H9 (cell line): ENCODE measurements at regions not wholly inside any gene's neighbourhood (a gene's known extent, or its start where the extent isn't known, plus 50 kb on each side); places are given as distances from the start of the nearest gene placed in this dataset.
A peak's percentile ranks its signal among the peaks of the same experiment; 100 is the strongest.

ENCODE experiments used
- DNase-seq: peaks from one replicate; pipeline ENCODE4 v3.0.0-alpha.2; 2017
- H2AFZ ChIP-seq: one replicate; pipeline ENCODE4 v1.6.1; 2013; ENCODE audit warnings: mild to moderate bottlenecking, low read length, control low read depth, moderate library complexity
- H2AK5ac ChIP-seq: 2 replicates; pipeline ENCODE4 v1.6.1; 2013; ENCODE audit warnings: low read length, control low read depth, mixed read lengths; ENCODE audit not compliant: insufficient read length
- H2BK120ac ChIP-seq: one replicate; pipeline ENCODE4 v1.6.1; 2013; ENCODE audit warnings: low read depth, mild to moderate bottlenecking, low read length, control low read depth, inconsistent platforms; ENCODE audit not compliant: poor library complexity, severe bottlenecking
- H2BK12ac ChIP-seq: 2 replicates; pipeline ENCODE4 v1.6.1; 2013; ENCODE audit warnings: low read length, control low read depth, mixed read lengths, low read depth; ENCODE audit not compliant: insufficient read length
- H2BK15ac ChIP-seq: 2 replicates; pipeline ENCODE4 v1.6.1; 2013; ENCODE audit warnings: low read depth, low read length, control low read depth
- H2BK20ac ChIP-seq: one replicate; pipeline ENCODE4 v1.6.1; 2013; ENCODE audit warnings: low read depth, mild to moderate bottlenecking, low read length, control low read depth, inconsistent platforms; ENCODE audit not compliant: poor library complexity, severe bottlenecking
- H2BK5ac ChIP-seq: 2 replicates; pipeline ENCODE4 v1.6.1; 2013; ENCODE audit warnings: low read length, control low read depth, mixed read lengths; ENCODE audit not compliant: insufficient read length
- H3K14ac ChIP-seq: 2 replicates; pipeline ENCODE4 v1.6.1; 2013; ENCODE audit warnings: low read length, control low read depth; ENCODE audit not compliant: insufficient read depth
- H3K18ac ChIP-seq: 2 replicates; pipeline ENCODE4 v1.6.1; 2013; ENCODE audit warnings: low read depth, mild to moderate bottlenecking, mixed read lengths, low read length, control low read depth; ENCODE audit not compliant: insufficient read length
- H3K23ac ChIP-seq: 2 replicates; pipeline ENCODE4 v1.6.1; 2013; ENCODE audit warnings: low read length, control low read depth, mixed read lengths, low read depth; ENCODE audit not compliant: insufficient read length
- H3K23me2 ChIP-seq: 2 replicates; pipeline ENCODE4 v1.6.1; 2013; ENCODE audit warnings: low read depth, mild to moderate bottlenecking, mixed read lengths, low read length, control low read depth; ENCODE audit not compliant: insufficient read length, poor library complexity, severe bottlenecking
- H3K27ac ChIP-seq: 2 replicates; pipeline ENCODE4 v1.5.1; 2013; ENCODE audit warnings: low read length, control low read depth, mixed read lengths, low read depth; ENCODE audit not compliant: insufficient read length
- H3K27me3 ChIP-seq: 2 replicates; pipeline ENCODE4 v1.6.1; 2013; ENCODE audit warnings: low read length, control low read depth, inconsistent platforms; ENCODE audit not compliant: insufficient read depth
- H3K4ac ChIP-seq: 2 replicates; pipeline ENCODE4 v1.6.1; 2013; ENCODE audit warnings: low read depth, mild to moderate bottlenecking, control low read depth, inconsistent platforms, low read length, moderate library complexity
- H3K4me1 ChIP-seq: 2 replicates; pipeline ENCODE4 v1.6.1; 2013; ENCODE audit warnings: low read length, control low read depth, inconsistent platforms; ENCODE audit not compliant: insufficient read depth
- H3K4me2 ChIP-seq: 2 replicates; pipeline ENCODE4 v1.6.1; 2013; ENCODE audit warnings: low read length, control low read depth, mixed read lengths; ENCODE audit not compliant: insufficient read length, insufficient read depth
- H3K56ac ChIP-seq: 2 replicates; pipeline ENCODE4 v1.6.1; 2013; ENCODE audit warnings: low read depth, mild to moderate bottlenecking, mixed read lengths, low read length, control low read depth; ENCODE audit not compliant: insufficient read length
- H3K79me1 ChIP-seq: 2 replicates; pipeline ENCODE4 v1.6.1; 2013; ENCODE audit warnings: low read depth, mild to moderate bottlenecking, moderate library complexity, low read length, control low read depth, inconsistent platforms; ENCODE audit not compliant: insufficient read depth, poor library complexity, severe bottlenecking
- H3K79me2 ChIP-seq: 2 replicates; pipeline ENCODE4 v1.6.1; 2013; ENCODE audit warnings: low read length, control low read depth, inconsistent platforms; ENCODE audit not compliant: insufficient read depth
- H3K9ac ChIP-seq: 2 replicates; pipeline ENCODE4 v1.6.1; 2013; ENCODE audit warnings: low read length, control low read depth, mixed read lengths; ENCODE audit not compliant: insufficient read length; ENCODE audit errors: extremely low read depth
- H3K9me3 ChIP-seq: one replicate; pipeline ENCODE4 v1.6.1; 2013; ENCODE audit warnings: low read depth, low read length, inconsistent platforms; ENCODE audit not compliant: control insufficient read depth
- H3T11ph ChIP-seq: one replicate; pipeline ENCODE4 v1.6.1; 2013; ENCODE audit warnings: mild to moderate bottlenecking, low read length, control low read depth, inconsistent platforms
- H4K20me1 ChIP-seq: one replicate; pipeline ENCODE4 v1.6.1; 2013; ENCODE audit not compliant: control insufficient read depth, insufficient read length, insufficient read depth
- H4K5ac ChIP-seq: 2 replicates; pipeline ENCODE4 v1.6.1; 2013; ENCODE audit warnings: low read depth, mild to moderate bottlenecking, mixed read lengths, low read length, control low read depth; ENCODE audit not compliant: insufficient read length
- H4K8ac ChIP-seq: replicated peaks from 2 replicates; pipeline ENCODE4 v1.6.1; 2013; ENCODE audit warnings: low read length, control low read depth, mixed read lengths, low read depth; ENCODE audit not compliant: insufficient read length
- H4K91ac ChIP-seq: 2 replicates; pipeline ENCODE4 v1.6.1; 2013; ENCODE audit warnings: low read depth, mild to moderate bottlenecking, moderate library complexity, mixed read lengths, low read length, control low read depth; ENCODE audit not compliant: insufficient read length
- H3K27ac Mint-ChIP-seq, 3 experiments: 2 replicates in 2 of 3; 3 replicates in 1 of 3; pipeline ENCODE4 v1.8.0; 2020 to 2021; ENCODE audit warnings: mixed read lengths in 3 of 3, mild to moderate bottlenecking in 1 of 3, moderate library complexity in 1 of 3
- H3K27me3 Mint-ChIP-seq: 2 replicates; pipeline ENCODE4 v1.8.0; 2021; ENCODE audit warnings: low read depth, mild to moderate bottlenecking, moderate library complexity, mixed read lengths
- H3K36me3 Mint-ChIP-seq, 3 experiments: 2 replicates in 2 of 3; 3 replicates in 1 of 3; pipeline ENCODE4 v1.8.0; 2020 to 2021; ENCODE audit warnings: low read depth in 3 of 3, mixed read lengths in 3 of 3; ENCODE audit not compliant: insufficient read depth in 1 of 3
- H3K4me1 Mint-ChIP-seq, 2 experiments: 2 replicates each; pipeline ENCODE4 v1.8.0; 2020; ENCODE audit warnings: mixed read lengths in 2 of 2
- H3K4me3 Mint-ChIP-seq, 2 experiments: 2 replicates in 1 of 2; 3 replicates in 1 of 2; pipeline ENCODE4 v1.8.0; 2020 to 2021; ENCODE audit warnings: mild to moderate bottlenecking in 2 of 2, mixed read lengths in 2 of 2, moderate library complexity in 1 of 2
- H3K9me3 Mint-ChIP-seq, 2 experiments: 2 replicates in 1 of 2; 3 replicates in 1 of 2; pipeline ENCODE4 v1.8.0; 2020; ENCODE audit warnings: mild to moderate bottlenecking in 2 of 2, mixed read lengths in 2 of 2, moderate library complexity in 1 of 2
- CTCF ChIP-seq: fragments of 200-600 bp; sonication (generic); conservative IDR thresholded peaks from 3 replicates; pipeline ENCODE4 v1.8.0; 2021; ENCODE audit warnings: antibody characterized with exemption, mild to moderate bottlenecking
- WGBS: extraction: QIAGEN DNeasy Blood & Tissue Kit; methylation state at CpG from one replicate; pipeline ENCODE4 v1.1.7; 2013; ENCODE audit warnings: missing lambda C conversion rate, low lambda C conversion rate, mixed read lengths; ENCODE audit not compliant: insufficient read length; ENCODE audit errors: extremely low coverage; 5-methylcytosine and 5-hydroxymethylcytosine counted together

GRCh38 chr4:7129871-7130620, 62.2 kb upstream of the GRPEL1 start:
- Mint-ChIP-seq H3K4me3 (no peak overlapping the region), H3K27me3 (peaks cover 10% of the 10 kb centered on the region), H3K36me3 (no peaks in the 10 kb centered on the region), H3K9me3 (peaks cover 0 to 3% of the 10 kb centered on the region in 2 experiments; a peak in 1 of 5 replicates), H3K4me1 (peaks cover 4 to 6% of the 10 kb centered on the region in 2 experiments), H3K27ac (peak overlapping the region in 1 of 3 experiments; percentile 68; a peak in 2 of 7 replicates)
- Histone ChIP-seq H2BK20ac (no peak overlapping the region), H2AFZ (no peak overlapping the region), H4K91ac (no peak overlapping the region), H3K79me1 (no peaks in the 10 kb centered on the region), H3K27ac (no peak overlapping the region), H3K23ac (no peak overlapping the region), H2BK5ac (no peak overlapping the region), H3K79me2 (no peaks in the 10 kb centered on the region), H2BK120ac (no peak overlapping the region), H3K4me2 (no peak overlapping the region), H2BK12ac (no peak overlapping the region), H3K4ac (no peak overlapping the region), H3K56ac (no peak overlapping the region), H2BK15ac (no peak overlapping the region), H3K4me1 (no peaks in the 10 kb centered on the region), H3K23me2 (no peaks in the 10 kb centered on the region), H4K20me1 (no peaks in the 10 kb centered on the region), H4K8ac (no peak overlapping the region), H2AK5ac (no peak overlapping the region), H3K9ac (no peak overlapping the region), H3K18ac (no peak overlapping the region), H3K9me3 (no peaks in the 10 kb centered on the region), H3T11ph (no peak overlapping the region), H4K5ac (no peak overlapping the region), H3K14ac (no peak overlapping the region), H3K27me3 (no peaks in the 10 kb centered on the region)
- TF ChIP-seq CTCF, result no peak
- WGBS, result no CpG with 5 or more reads among the region's 28 CpGs
- no peak for DNase-seq
